HG02970 (cell line): ENCODE measurements at regions not wholly inside any gene's neighbourhood (a gene's known extent, or its start where the extent isn't known, plus 50 kb on each side); places are given as distances from the start of the nearest gene placed in this dataset.
A peak's percentile ranks its signal among the peaks of the same experiment; 100 is the strongest.

ENCODE experiments used
- ATAC-seq: cut with Tn5 transposase; IDR thresholded peaks from one replicate; pipeline ENCODE4 v1.9.1; 2021; ENCODE audit warnings: mild to moderate bottlenecking, moderate library complexity, moderate number of reproducible peaks; ENCODE audit not compliant: unreplicated experiment, low FRiP score

DNA sequence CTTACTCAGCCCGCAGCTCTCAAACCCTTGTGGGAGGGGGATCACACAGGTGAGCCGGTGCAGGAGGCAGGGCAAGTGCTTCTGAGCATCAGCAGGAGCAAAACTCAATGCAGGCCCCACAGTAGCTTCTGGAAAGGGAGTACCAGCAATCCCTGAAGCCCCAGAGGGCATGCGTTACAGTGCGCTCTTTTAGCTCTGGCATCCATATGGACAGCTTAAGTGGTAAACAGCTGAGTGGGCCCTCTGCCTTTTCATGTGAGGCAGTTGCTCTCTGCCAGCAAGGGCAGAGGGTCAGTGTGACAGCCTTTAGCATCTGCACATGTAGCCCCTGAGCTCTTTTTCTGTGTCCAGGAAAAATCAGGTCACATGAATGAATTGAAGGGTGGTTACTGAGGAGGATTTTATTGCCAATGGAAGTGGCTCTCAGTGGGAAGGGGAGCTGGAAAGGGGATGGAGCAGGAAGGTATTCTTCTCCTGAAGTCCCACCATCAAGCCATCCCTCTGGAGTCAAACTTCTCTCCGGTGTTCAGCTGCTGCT, 464.3 kb upstream of the THRB start:
- ATAC-seq: no peak

- no peak for ATAC-seq
Measured at GRCh38 chr3:24963762-24964625, 464.1 kb upstream of the RARB start.

DNA sequence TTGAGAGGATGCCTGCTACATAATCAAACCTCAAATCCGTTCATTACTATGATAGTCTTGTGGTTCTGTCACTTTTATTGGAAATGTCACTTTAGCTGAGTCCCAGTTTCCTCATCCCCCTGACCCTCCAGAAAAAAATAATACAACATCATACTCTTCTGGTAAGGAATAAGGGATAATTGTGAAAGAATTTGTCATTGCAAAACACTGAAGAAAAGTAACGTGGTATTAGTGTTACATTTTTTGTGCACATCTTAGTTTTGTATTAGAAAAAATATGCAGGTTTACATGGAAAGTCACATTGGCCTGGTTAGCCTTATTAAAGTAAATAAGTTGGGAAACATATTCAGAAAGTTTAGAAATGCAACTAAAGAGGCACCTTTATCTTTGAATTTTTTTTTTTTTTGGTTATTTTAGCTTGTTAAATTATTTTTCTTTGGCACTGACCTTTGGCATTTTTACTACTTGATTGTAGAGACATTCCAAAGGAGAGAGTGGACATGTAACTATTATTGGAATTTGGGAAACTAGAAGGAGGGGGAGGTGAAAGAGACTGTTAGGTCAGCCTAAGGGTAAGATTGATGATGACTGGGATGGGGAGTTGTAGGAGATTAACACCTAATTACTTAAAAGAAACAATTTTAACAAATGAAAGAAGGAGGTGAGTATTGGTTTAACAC, 462.2 kb upstream of the RARB start:
- no peak for ATAC-seq

DNA sequence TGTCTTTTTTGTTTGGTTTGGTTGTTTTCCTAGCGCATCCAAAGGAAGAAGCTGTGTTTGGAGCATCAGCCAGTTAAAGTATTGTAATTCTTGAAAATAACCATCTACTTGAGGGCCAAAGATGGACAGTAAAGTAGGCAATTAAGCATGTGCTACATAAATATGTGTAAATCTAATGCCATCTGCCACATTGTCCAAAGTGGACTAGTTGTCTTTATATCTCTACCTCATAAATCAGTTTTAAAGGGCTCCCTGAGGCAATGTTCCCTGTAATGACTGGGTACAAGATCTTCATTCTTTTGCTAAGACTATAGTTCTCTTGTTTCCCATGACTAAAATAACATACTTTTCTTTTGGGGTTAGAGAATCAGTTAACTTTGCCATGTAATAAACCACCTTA, 460.0 kb upstream of the RARB start:
- no peak for ATAC-seq

DNA sequence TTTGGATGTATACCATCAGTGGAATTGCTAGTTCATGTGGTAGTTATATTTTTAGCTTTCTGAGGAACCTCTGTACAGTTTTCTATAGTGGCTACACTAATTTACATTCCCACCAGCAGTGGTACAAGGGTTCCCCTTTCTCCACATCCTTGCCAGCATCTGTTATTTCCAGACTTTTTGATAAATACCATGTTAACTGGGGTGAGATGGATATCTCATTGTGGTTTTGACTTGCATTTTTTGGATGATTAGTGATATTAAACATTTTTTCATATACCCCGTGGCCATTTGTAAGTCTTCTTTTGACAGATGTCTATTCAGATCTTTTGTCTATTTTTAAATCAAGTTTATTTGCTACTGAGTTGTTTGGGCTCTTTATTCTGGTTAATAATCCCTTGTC, 455.6 kb upstream of the RARB start:
- no peak for ATAC-seq

- ATAC-seq: no peak
Measured at GRCh38 chr3:24981309-24981708, 446.8 kb upstream of the RARB start.

- no peak for ATAC-seq
Measured at GRCh38 chr3:24981924-24982323, 446.1 kb upstream of the RARB start.

- ATAC-seq: no peak
Measured at GRCh38 chr3:24985668-24986067, 442.4 kb upstream of the RARB start.

- ATAC-seq: no peak
Measured at GRCh38 chr3:24986612-24987011, 441.5 kb upstream of the RARB start.

DNA sequence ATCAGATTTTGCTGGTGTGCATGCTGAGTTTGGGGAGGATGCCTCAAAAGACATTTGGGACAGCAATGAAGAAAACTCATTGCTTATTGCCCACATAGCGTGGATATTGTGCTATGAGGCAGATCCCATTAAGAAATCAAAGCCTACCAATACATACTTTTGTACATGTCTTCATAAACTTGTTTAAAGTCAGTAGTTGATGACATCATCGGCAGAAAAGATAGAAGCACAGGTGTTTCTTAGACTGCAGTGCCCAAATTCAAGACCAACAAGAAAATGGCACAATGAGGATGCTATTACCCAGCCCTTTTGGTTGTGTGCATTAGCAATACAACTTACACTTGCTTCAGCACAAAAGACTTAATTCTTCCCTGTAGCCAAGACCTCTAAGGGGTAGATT, 428.7 kb upstream of the RARB start:
- no peak for ATAC-seq

- no peak for ATAC-seq
Measured at GRCh38 chr3:25000971-25001591, 427.0 kb upstream of the RARB start.

GRCh38 chr3:25002052-25002451, 426.0 kb upstream of the RARB start:
- no peak for ATAC-seq

- peak; percentile 97 for ATAC-seq
Measured at GRCh38 chr3:25007974-25008658, 419.9 kb upstream of the RARB start.

DNA sequence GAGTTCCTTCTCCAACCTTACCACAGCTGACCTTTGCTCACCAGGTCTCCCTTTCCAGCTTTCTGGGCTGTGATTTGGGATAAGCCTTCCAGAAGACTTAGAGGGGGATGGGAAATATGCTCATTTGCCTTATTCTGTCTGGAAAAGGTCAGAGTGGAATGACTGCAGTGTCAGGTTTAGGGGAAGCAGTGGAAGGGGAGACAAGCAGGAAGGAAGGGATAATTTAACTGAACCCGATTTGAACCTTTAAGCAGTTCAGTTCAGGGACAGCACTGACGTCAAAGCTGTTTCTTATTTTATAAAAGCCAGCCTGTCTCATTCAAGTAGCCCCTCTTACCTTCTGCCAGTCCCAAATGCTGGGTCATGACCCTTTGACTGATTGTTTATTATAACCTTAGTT, 418.4 kb upstream of the RARB start:
- no peak for ATAC-seq

- no peak for ATAC-seq
Measured at GRCh38 chr3:25015599-25015998, 412.5 kb upstream of the RARB start.

DNA sequence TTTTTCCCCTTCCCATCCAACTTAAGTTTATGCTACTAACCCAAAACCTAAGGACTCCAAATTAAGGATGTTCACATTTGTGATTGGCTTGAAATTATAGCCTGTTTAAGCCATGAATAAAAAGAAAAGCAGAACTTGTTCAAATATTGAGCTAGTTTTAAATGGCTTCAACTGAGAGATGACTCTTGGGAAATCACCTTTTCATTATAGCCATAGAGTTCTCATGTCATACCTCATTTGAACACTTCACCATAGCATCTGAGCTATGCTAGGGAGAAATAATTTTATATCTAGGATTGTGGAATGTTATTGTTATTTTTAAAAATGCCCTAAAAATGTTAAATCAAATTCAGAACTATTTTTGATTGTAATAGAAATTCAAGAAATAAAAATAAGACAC, 409.2 kb upstream of the RARB start:
- no peak for ATAC-seq

GRCh38 chr3:25019506-25019905, 408.6 kb upstream of the RARB start:
- ATAC-seq: no peak

DNA sequence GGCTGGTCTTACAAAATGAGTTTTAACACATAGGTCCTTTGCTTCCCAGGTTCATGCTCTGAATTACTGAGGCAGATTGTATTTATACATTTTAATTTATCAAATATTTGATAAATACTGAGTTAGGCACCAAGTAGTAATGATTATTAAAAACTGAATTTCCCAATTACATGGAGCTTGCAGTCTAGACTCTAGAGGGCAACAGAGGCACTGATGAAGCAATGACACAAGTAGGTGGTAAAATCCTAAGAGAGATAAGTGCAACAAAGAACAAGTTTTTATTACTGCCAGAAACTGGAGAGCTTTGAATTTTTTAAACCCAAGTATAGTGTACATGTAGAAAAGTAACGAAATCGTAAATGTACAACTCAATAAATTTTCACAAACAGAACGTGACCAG, 406.2 kb upstream of the RARB start:
- no peak for ATAC-seq

GRCh38 chr3:25023876-25024275, 404.2 kb upstream of the RARB start:
- ATAC-seq: no peak

- ATAC-seq: no peak
Measured at GRCh38 chr3:25025236-25025635, 402.8 kb upstream of the RARB start.

DNA sequence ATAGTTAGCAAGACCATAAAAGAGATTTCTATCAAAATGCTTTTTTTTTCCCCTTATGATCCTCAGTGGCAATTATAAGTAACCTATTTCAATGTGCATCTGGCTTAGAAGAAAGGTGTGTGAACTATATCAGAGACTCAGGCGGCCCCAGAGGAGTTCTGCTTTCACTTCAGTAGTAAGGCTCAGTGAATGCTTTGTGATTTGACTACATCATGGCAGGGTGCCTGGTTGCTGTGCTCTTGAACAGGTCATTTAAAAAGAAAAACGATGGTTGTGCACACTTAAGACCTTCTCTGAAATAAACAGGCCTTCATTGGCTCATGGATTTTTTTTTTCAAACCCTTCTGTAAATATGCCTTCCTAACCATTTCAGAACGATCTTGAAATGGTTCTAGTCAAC, 400.4 kb upstream of the RARB start:
- ATAC-seq: no peak
